HepG2 (cell line): ENCODE measurements at regions not wholly inside any gene's neighbourhood (a gene's known extent, or its start where the extent isn't known, plus 50 kb on each side); places are given as distances from the start of the nearest gene placed in this dataset.

Experiments
- GTF2F1 ChIP-seq: fragments of 150-350 bp; IDR thresholded peaks from 2 replicates; pipeline ENCODE4 v1.6.1; 2014; ENCODE audit warnings: low read length
- HNRNPK ChIP-seq: fragments of 200-400 bp; formaldehyde crosslinking; IDR thresholded peaks from 2 replicates; pipeline ENCODE4 v1.6.1; 2018; ENCODE audit warnings: low read length, low read depth, moderate library complexity, mild to moderate bottlenecking; ENCODE audit not compliant: poor library complexity, severe bottlenecking
- RXRA ChIP-seq: sonication (generic); formaldehyde crosslinking; IDR thresholded peaks from 2 replicates; pipeline ENCODE4 v1.5.1; 2020; ENCODE audit warnings: missing genetic modification reagents
- XRCC5 ChIP-seq: fragments of 200-400 bp; formaldehyde crosslinking; optimal IDR thresholded peaks from 2 replicates; pipeline ENCODE3; 2017; ENCODE audit warnings: mild to moderate bottlenecking, low read length

DNA sequence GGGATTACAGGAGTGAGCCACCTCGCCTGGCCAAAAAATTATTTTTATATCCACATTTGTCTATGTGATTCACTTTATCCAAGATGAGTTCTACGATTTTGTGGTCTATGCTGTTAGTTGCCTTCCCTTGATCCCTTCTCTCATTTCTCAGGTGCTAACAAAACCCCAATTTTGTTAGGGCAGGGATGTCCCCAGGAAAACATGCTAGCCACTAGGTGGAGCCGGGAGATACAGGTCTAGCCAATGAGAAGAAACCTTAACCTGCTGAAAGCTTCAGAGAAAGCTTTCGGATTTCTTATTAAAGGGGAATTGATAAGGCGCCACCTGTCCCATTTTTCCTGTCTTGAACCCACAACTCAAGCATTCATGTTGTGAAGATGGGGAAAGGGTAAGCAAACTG is 167.4 kb upstream of the OLIG3 start:
- TF ChIP-seq HNRNPK (no peak), GTF2F1 (no peak), RXRA (CRISPR knock-in tag) (no peak), XRCC5 (no peak)
